Panc1 (cell line): ENCODE measurements at regions not wholly inside any gene's neighbourhood (a gene's known extent, or its start where the extent isn't known, plus 50 kb on each side); places are given as distances from the start of the nearest gene placed in this dataset.

Experiments
- CTCF ChIP-seq: fragments of 450-650 bp; IDR thresholded peaks from 2 replicates; pipeline ENCODE4 v1.5.1; 2017; ENCODE audit warnings: mild to moderate bottlenecking
- POLR2AphosphoS5 ChIP-seq: IDR thresholded peaks from 2 replicates; pipeline ENCODE4 v1.6.1; 2012; ENCODE audit warnings: mild to moderate bottlenecking, low read depth, low read length, moderate library complexity
- REST ChIP-seq, 2 experiments: IDR thresholded peaks; 2 replicates each; pipeline ENCODE4 v1.6.1; 2011 to 2012; ENCODE audit warnings: low read depth in 2 of 2, control low read depth in 1 of 2, low read length in 1 of 2, mild to moderate bottlenecking in 1 of 2, moderate library complexity in 1 of 2; ENCODE audit not compliant: insufficient read depth in 1 of 2
- TCF7L2 ChIP-seq: IDR thresholded peaks from 2 replicates; pipeline ENCODE4 v1.6.1; 2011; ENCODE audit warnings: mild to moderate bottlenecking, low read depth, low read length, inconsistent platforms

GRCh38 chr1:212181015-212181882 is 104.0 kb upstream of the PPP2R5A start:
- no peak for TF ChIP-seq CTCF
- no peak for TF ChIP-seq POLR2AphosphoS5
- TF ChIP-seq REST (IDR thresholded peaks at IDR 0.05; ENCODE audit: insufficient read depth in 1 of 2, low read depth in 2 of 2, low read length in 1 of 2): no peak
- no peak for TF ChIP-seq TCF7L2
